Mesendoderm (in vitro differentiated cells): ENCODE measurements at regions not wholly inside any gene's neighbourhood (a gene's known extent, or its start where the extent isn't known, plus 50 kb on each side); places are given as distances from the start of the nearest gene placed in this dataset.
"Not testable (repeated sequence)": the region's sequence is repeated elsewhere in the genome, so short reads cannot be mapped to it uniquely, and the experiment has no call there.

ENCODE experiments used
- DNase-seq: peaks from one replicate; pipeline ENCODE4 v3.0.0; 2013
- H2AK5ac ChIP-seq: 2 replicates; pipeline ENCODE4 v1.6.1; 2013; ENCODE audit warnings: low read length, inconsistent platforms
- H2BK120ac ChIP-seq: 2 replicates; pipeline ENCODE4 v1.6.1; 2013; ENCODE audit warnings: low read depth, mild to moderate bottlenecking, low read length, moderate library complexity, mixed read lengths
- H2BK15ac ChIP-seq: replicated peaks from 2 replicates; pipeline ENCODE4 v1.6.1; 2013; ENCODE audit warnings: low read depth, mild to moderate bottlenecking, moderate library complexity
- H2BK5ac ChIP-seq: 2 replicates; pipeline ENCODE4 v1.6.1; 2013; ENCODE audit warnings: low read length, inconsistent platforms
- H3K18ac ChIP-seq: 2 replicates; pipeline ENCODE4 v1.6.1; 2013; ENCODE audit warnings: mild to moderate bottlenecking, low read length, mixed read lengths
- H3K23ac ChIP-seq: one replicate; pipeline ENCODE4 v1.6.1; 2013; ENCODE audit warnings: low read length
- H3K27ac ChIP-seq: 2 replicates; pipeline ENCODE4 v1.5.1; 2013; ENCODE audit warnings: low read depth, mild to moderate bottlenecking, inconsistent platforms, low read length, moderate library complexity
- H3K27me3 ChIP-seq: 2 replicates; pipeline ENCODE4 v1.6.1; 2013; ENCODE audit warnings: low read length, control low read depth, mild to moderate bottlenecking, inconsistent platforms; ENCODE audit not compliant: insufficient read depth, poor library complexity
- H3K36me3 ChIP-seq: 2 replicates; pipeline ENCODE4 v1.6.1; 2013; ENCODE audit warnings: low read length, inconsistent platforms; ENCODE audit not compliant: control insufficient read depth, insufficient read depth
- H3K4ac ChIP-seq: one replicate; pipeline ENCODE4 v1.6.1; 2013; ENCODE audit warnings: low read depth, mild to moderate bottlenecking, low read length, moderate library complexity
- H3K4me1 ChIP-seq: 2 replicates; pipeline ENCODE4 v1.6.1; 2013; ENCODE audit warnings: low read depth, low read length, inconsistent platforms; ENCODE audit not compliant: control insufficient read depth
- H3K4me2 ChIP-seq: 2 replicates; pipeline ENCODE4 v1.6.1; 2013; ENCODE audit warnings: low read length
- H3K4me3 ChIP-seq: 2 replicates; pipeline ENCODE4 v1.5.1; 2013; ENCODE audit warnings: mild to moderate bottlenecking, low read length
- H3K56ac ChIP-seq: one replicate; pipeline ENCODE4 v1.6.1; 2013; ENCODE audit warnings: low read length
- H3K79me1 ChIP-seq: 2 replicates; pipeline ENCODE4 v1.6.1; 2013; ENCODE audit warnings: low read length, inconsistent platforms
- H3K79me2 ChIP-seq: 2 replicates; pipeline ENCODE4 v1.6.1; 2013; ENCODE audit warnings: mild to moderate bottlenecking, low read length; ENCODE audit not compliant: control insufficient read depth, insufficient read depth
- H3K9ac ChIP-seq: 2 replicates; pipeline ENCODE4 v1.6.1; 2013; ENCODE audit warnings: low read length, inconsistent platforms
- H4K5ac ChIP-seq: one replicate; pipeline ENCODE4 v1.6.1; 2013; ENCODE audit warnings: low read length
- H4K8ac ChIP-seq: one replicate; pipeline ENCODE4 v1.6.1; 2013; ENCODE audit warnings: low read depth, mild to moderate bottlenecking, control low read depth, low read length, moderate library complexity
- WGBS: extraction: QIAGEN DNeasy Blood & Tissue Kit; methylation state at CpG from one replicate; pipeline ENCODE4 v1.1.7; 2013; ENCODE audit warnings: low lambda C conversion rate, missing lambda C conversion rate; ENCODE audit not compliant: insufficient coverage; ENCODE audit errors: extremely low coverage; 5-methylcytosine and 5-hydroxymethylcytosine counted together

DNA sequence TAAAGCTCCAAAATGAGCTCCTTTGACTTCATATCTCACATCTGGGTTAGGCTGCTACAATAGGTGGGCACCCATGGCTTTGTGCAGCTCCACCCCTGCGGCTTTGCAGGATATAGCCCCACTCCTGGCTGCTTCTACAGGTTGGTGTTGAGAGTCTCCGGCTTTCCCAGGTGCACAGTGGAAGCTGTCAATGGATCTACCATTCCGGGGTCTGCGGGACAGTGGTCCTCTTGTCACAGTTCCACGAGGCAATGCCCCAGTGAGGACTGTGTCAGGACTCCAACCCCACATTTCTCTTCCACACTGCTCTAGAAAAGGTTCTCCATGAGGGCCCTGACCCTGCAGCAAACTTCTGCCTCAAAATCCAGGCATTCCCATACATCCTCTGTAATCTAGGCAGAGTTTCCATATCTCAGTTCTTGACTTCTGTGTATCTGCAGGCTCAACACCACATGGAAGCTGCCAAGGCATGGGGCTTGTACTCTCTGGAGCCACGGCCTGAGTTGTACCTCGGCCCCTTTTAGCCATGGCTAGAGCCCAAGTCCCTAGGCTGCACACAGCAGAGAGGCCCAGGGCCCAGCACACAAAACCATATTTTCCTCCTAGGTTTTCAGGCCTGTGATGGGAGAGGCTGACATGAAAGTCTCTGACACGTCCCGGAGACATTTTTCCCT, 342.8 kb downstream of the FAM47B start:
- Histone ChIP-seq H2AK5ac (no peak overlapping the region), H3K4me3 (no peak overlapping the region), H3K4ac (no peak overlapping the region), H3K4me2 (no peak overlapping the region), H3K36me3 (no peaks in the 10 kb centered on the region), H3K27ac (no peak overlapping the region), H3K27me3 (no peaks in the 10 kb centered on the region), H2BK15ac (no peak overlapping the region), H3K18ac (no peak overlapping the region), H3K79me2 (no peaks in the 10 kb centered on the region), H4K5ac (no peak overlapping the region), H2BK5ac (no peak overlapping the region), H3K79me1 (no peaks in the 10 kb centered on the region), H3K4me1 (no peaks in the 10 kb centered on the region), H3K23ac (no peak overlapping the region), H2BK120ac (no peak overlapping the region), H3K56ac (no peak overlapping the region), H4K8ac (no peak overlapping the region), H3K9ac (no peak overlapping the region)
- WGBS = no CpG with 5 or more reads among the region's 9 CpGs
- no peak for DNase-seq

DNA sequence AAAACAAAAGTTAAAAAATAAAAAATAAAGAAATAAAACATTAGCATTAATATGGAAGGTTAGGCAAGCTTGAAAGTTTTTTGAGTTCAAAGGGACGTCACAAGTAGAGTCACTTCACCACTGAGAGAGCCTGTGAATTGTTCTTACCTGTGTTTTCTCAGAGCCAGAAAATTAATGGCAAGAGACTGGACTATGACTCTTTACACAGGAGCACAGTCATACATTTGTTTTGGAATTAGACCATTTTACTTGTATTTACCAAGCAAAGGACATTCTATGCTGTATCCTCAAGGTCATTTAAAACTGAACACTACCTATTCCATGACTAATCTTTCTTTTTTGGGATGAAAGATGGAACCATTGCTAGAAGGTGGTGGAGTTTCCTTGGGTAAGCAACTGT, 346.1 kb downstream of the FAM47B start:
- Histone ChIP-seq H3K56ac (no peak overlapping the region), H3K18ac (no peak overlapping the region), H3K4me1 (no peaks in the 10 kb centered on the region), H3K27ac (no peak overlapping the region), H3K27me3 (no peaks in the 10 kb centered on the region), H3K4me3 (no peak overlapping the region), H3K4me2 (no peak overlapping the region), H4K8ac (no peak overlapping the region), H2BK15ac (no peak overlapping the region), H2BK5ac (no peak overlapping the region), H3K79me2 (no peaks in the 10 kb centered on the region), H3K23ac (no peak overlapping the region), H3K4ac (no peak overlapping the region), H3K9ac (no peak overlapping the region), H2BK120ac (no peak overlapping the region), H2AK5ac (no peak overlapping the region), H3K79me1 (no peaks in the 10 kb centered on the region), H4K5ac (no peak overlapping the region), H3K36me3 (no peaks in the 10 kb centered on the region)
- no peak for DNase-seq
- WGBS = no CpG with 5 or more reads among the region's 1 CpG

GRCh38 chrX:35289952-35290351, 347.4 kb downstream of the FAM47B start:
- H3K18ac ChIP-seq = no peak overlapping the region
- no peak overlapping the region for H3K9ac ChIP-seq
- H3K27me3 ChIP-seq = no peaks in the 10 kb centered on the region
- H2BK15ac ChIP-seq = no peak overlapping the region
- no peak overlapping the region for H3K56ac ChIP-seq
- no peak overlapping the region for H3K4me2 ChIP-seq
- no peak overlapping the region for H3K4me3 ChIP-seq
- WGBS = no CpG with 5 or more reads among the region's 2 CpGs
- DNase-seq = no peak
- no peaks in the 10 kb centered on the region for H3K4me1 ChIP-seq
- no peaks in the 10 kb centered on the region for H3K79me1 ChIP-seq
- no peaks in the 10 kb centered on the region for H3K36me3 ChIP-seq
- H2BK5ac ChIP-seq = no peak overlapping the region
- H2AK5ac ChIP-seq = no peak overlapping the region
- H4K8ac ChIP-seq = no peak overlapping the region
- H2BK120ac ChIP-seq = no peak overlapping the region
- no peak overlapping the region for H3K23ac ChIP-seq
- no peaks in the 10 kb centered on the region for H3K79me2 ChIP-seq
- H4K5ac ChIP-seq = no peak overlapping the region
- H3K27ac ChIP-seq = no peak overlapping the region
- no peak overlapping the region for H3K4ac ChIP-seq

GRCh38 chrX:35291013-35291412, 348.4 kb downstream of the FAM47B start:
- Histone ChIP-seq H3K4ac (no peak overlapping the region), H3K4me2 (no peak overlapping the region), H3K36me3 (no peaks in the 10 kb centered on the region), H2AK5ac (no peak overlapping the region), H3K27ac (no peak overlapping the region), H3K23ac (no peak overlapping the region), H3K4me1 (no peaks in the 10 kb centered on the region), H3K27me3 (no peaks in the 10 kb centered on the region), H2BK15ac (no peak overlapping the region), H4K8ac (no peak overlapping the region), H3K56ac (no peak overlapping the region), H3K18ac (no peak overlapping the region), H3K79me1 (no peaks in the 10 kb centered on the region), H3K79me2 (no peaks in the 10 kb centered on the region), H2BK5ac (no peak overlapping the region), H2BK120ac (no peak overlapping the region), H4K5ac (no peak overlapping the region), H3K9ac (no peak overlapping the region), H3K4me3 (no peak overlapping the region)
- no CpG with 5 or more reads among the region's 2 CpGs for WGBS
- no peak for DNase-seq

- Histone ChIP-seq H3K36me3 (no peaks in the 10 kb centered on the region), H3K4me3 (no peak overlapping the region), H3K18ac (no peak overlapping the region), H3K79me2 (no peaks in the 10 kb centered on the region), H3K4me2 (no peak overlapping the region), H3K27ac (no peak overlapping the region), H4K5ac (no peak overlapping the region), H3K23ac (no peak overlapping the region), H3K56ac (no peak overlapping the region), H3K79me1 (no peaks in the 10 kb centered on the region), H2BK5ac (no peak overlapping the region), H3K4me1 (no peaks in the 10 kb centered on the region), H2BK15ac (no peak overlapping the region), H2BK120ac (no peak overlapping the region), H3K4ac (no peak overlapping the region), H2AK5ac (no peak overlapping the region), H3K27me3 (no peaks in the 10 kb centered on the region), H4K8ac (no peak overlapping the region), H3K9ac (no peak overlapping the region)
- DNase-seq = no peak
Observed at GRCh38 chrX:35292522-35292921, 349.9 kb downstream of the FAM47B start.

DNA sequence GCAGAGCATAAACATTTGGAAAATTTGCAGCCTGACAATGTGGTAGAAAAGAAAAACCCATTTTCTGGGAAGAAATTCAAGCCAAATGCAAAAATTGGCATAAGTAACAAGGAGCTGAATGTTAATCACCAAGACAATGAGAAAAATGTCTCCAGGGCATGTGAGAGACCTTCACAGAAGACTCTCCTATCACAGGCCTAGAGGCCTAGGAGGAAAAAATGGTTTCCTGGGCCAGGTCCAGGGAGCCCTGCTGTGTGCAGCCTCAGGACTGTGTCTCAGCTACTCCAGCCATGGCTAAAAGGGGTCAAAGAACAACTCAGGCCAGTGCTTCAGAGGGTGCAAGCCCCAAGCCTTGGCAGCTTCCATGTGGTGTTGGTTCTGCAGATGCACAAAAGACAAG, 362.4 kb downstream of the FAM47B start:
- not testable (repeated sequence) for H3K36me3 ChIP-seq, H3K79me2 ChIP-seq, H3K79me1 ChIP-seq, H3K27ac ChIP-seq, H3K23ac ChIP-seq, H4K5ac ChIP-seq, H2BK5ac ChIP-seq, H2AK5ac ChIP-seq, H3K4me2 ChIP-seq, H3K4me3 ChIP-seq, H3K56ac ChIP-seq, H2BK15ac ChIP-seq, H3K4ac ChIP-seq, H3K4me1 ChIP-seq, H3K18ac ChIP-seq, H2BK120ac ChIP-seq, H3K27me3 ChIP-seq, H3K9ac ChIP-seq, H4K8ac ChIP-seq
- peak; percentile 2 for DNase-seq
